GM23338 (cell line): ENCODE measurements at regions not wholly inside any gene's neighbourhood (a gene's known extent, or its start where the extent isn't known, plus 50 kb on each side); places are given as distances from the start of the nearest gene placed in this dataset.
"Not testable (repeated sequence)": the region's sequence is repeated elsewhere in the genome, so short reads cannot be mapped to it uniquely, and the experiment has no call there.

Experiments used
- ATAC-seq: fragments of 200-7000 bp; cut with Tn5 transposase; 3 replicates; pipeline ENCODE4 v1.9.1; 2020
- DNase-seq: peaks from one replicate; pipeline ENCODE4 v3.0.0-alpha.2; 2015; ENCODE audit warnings: low spot score
- H2AFZ ChIP-seq: fragments of 200-600 bp; sonication (generic); 2 replicates; pipeline ENCODE4 v1.8.0; 2016; ENCODE audit warnings: antibody characterized with exemption, mild to moderate bottlenecking, moderate library complexity
- H3F3A ChIP-seq: fragments of 200-600 bp; sonication (generic); replicated peaks from 2 replicates; pipeline ENCODE4 v1.8.0; 2017; ENCODE audit warnings: antibody characterized with exemption, mixed run types, low read depth
- H3K27ac ChIP-seq: fragments of 200-600 bp; sonication (generic); 2 replicates; pipeline ENCODE4 v1.6.1; 2016; ENCODE audit warnings: low read depth
- H3K27me3 ChIP-seq: fragments of 200-600 bp; sonication (generic); 2 replicates; pipeline ENCODE4 v1.8.0; 2016; ENCODE audit warnings: mild to moderate bottlenecking, mixed run types, moderate library complexity; ENCODE audit not compliant: insufficient read depth
- H3K36me3 ChIP-seq: fragments of 200-600 bp; sonication (generic); 2 replicates; pipeline ENCODE4 v1.8.0; 2016; ENCODE audit warnings: mild to moderate bottlenecking; ENCODE audit not compliant: insufficient read depth
- H3K4me1 ChIP-seq: fragments of 200-600 bp; sonication (generic); 2 replicates; pipeline ENCODE4 v1.8.0; 2016; ENCODE audit warnings: mild to moderate bottlenecking, moderate library complexity; ENCODE audit not compliant: insufficient read depth
- H3K4me2 ChIP-seq: fragments of 200-600 bp; sonication (generic); 2 replicates; pipeline ENCODE4 v1.7.1; 2017; ENCODE audit warnings: mixed run types
- H3K4me3 ChIP-seq: fragments of 200-600 bp; sonication (generic); 2 replicates; pipeline ENCODE4 v1.6.1; 2016; ENCODE audit warnings: mixed run types
- H3K79me2 ChIP-seq: fragments of 200-600 bp; sonication (generic); replicated peaks from 2 replicates; pipeline ENCODE4 v1.8.0; 2017; ENCODE audit warnings: mild to moderate bottlenecking; ENCODE audit not compliant: insufficient read depth
- H3K9me2 ChIP-seq: fragments of 200-600 bp; sonication (generic); 2 replicates; pipeline ENCODE4 v1.8.0; 2017; ENCODE audit not compliant: insufficient read depth
- H4K20me1 ChIP-seq: fragments of 200-600 bp; sonication (generic); replicated peaks from 2 replicates; pipeline ENCODE4 v1.8.0; 2017; ENCODE audit warnings: mild to moderate bottlenecking; ENCODE audit not compliant: insufficient read depth
- H3K27ac Mint-ChIP-seq: 2 replicates; pipeline ENCODE4 v1.8.0; 2020; ENCODE audit warnings: inconsistent platforms, mild to moderate bottlenecking, moderate library complexity, mixed read lengths
- H3K27me3 Mint-ChIP-seq: 3 replicates; pipeline ENCODE4 v1.8.0; 2022; ENCODE audit warnings: low read depth, mild to moderate bottlenecking, moderate library complexity, mixed read lengths, inconsistent platforms; ENCODE audit not compliant: insufficient read depth, poor library complexity
- H3K36me3 Mint-ChIP-seq: 3 replicates; pipeline ENCODE4 v1.8.0; 2021; ENCODE audit warnings: low read depth, mild to moderate bottlenecking, inconsistent platforms, moderate library complexity, mixed read lengths
- H3K4me1 Mint-ChIP-seq: 3 replicates; pipeline ENCODE4 v1.8.0; 2020; ENCODE audit warnings: mild to moderate bottlenecking, inconsistent platforms, mixed read lengths
- H3K4me3 Mint-ChIP-seq: 3 replicates; pipeline ENCODE4 v1.8.0; 2021; ENCODE audit warnings: moderate library complexity, mild to moderate bottlenecking, inconsistent platforms, mixed read lengths
- H3K9me3 Mint-ChIP-seq: 3 replicates; pipeline ENCODE4 v1.8.0; 2020; ENCODE audit warnings: moderate library complexity, mild to moderate bottlenecking, inconsistent platforms, mixed read lengths
- CREB1 ChIP-seq: fragments of 250-450 bp; sonication (Bioruptor Pico); IDR thresholded peaks from 2 replicates; pipeline ENCODE4 v1.5.0; 2020; ENCODE audit warnings: low read depth, mild to moderate bottlenecking, moderate library complexity
- EZH2phosphoT487 ChIP-seq: fragments of 200-600 bp; sonication (generic); IDR thresholded peaks from one replicate; pipeline ENCODE4 v1.8.1; 2018; ENCODE audit warnings: antibody characterized with exemption; ENCODE audit not compliant: unreplicated experiment
- JUNB ChIP-seq: IDR thresholded peaks from one replicate; pipeline ENCODE4 v1.6.1; 2016; ENCODE audit warnings: antibody characterized with exemption; ENCODE audit not compliant: unreplicated experiment
- NANOG ChIP-seq: IDR thresholded peaks from 2 replicates; pipeline ENCODE4 v1.6.1; 2016; ENCODE audit warnings: antibody characterized with exemption, borderline replicate concordance
- POLR2AphosphoS5 ChIP-seq: IDR thresholded peaks from 2 replicates; pipeline ENCODE4 v1.6.1; 2016; ENCODE audit warnings: antibody characterized with exemption, low read depth
- TF ChIP-seq, protein P1 (sequence below): IDR thresholded peaks from one replicate; pipeline ENCODE4 v1.6.1; 2018; ENCODE audit warnings: antibody characterized with exemption; ENCODE audit not compliant: unreplicated experiment
- TF ChIP-seq, protein P2 (sequence below), 2 experiments: fragments of 200-600 bp in 1 of 2; sonication (generic) in 1 of 2; conservative IDR thresholded peaks; 2 replicates each; pipeline versions ENCODE4 v1.5.1 to v1.6.1; 2016 to 2017; ENCODE audit warnings: antibody characterized with exemption in 2 of 2, low read depth in 2 of 2, mild to moderate bottlenecking in 2 of 2, moderate library complexity in 1 of 2

GRCh38 chrX:110520652-110521051, 162.0 kb downstream of the RTL9 start:
- not testable (repeated sequence) for H3K27ac Mint-ChIP-seq, H3K36me3 Mint-ChIP-seq, H3K4me2 ChIP-seq, H3K4me1 Mint-ChIP-seq, H3F3A ChIP-seq, DNase-seq, H3K9me2 ChIP-seq, H3K4me3 Mint-ChIP-seq, H3K4me1 ChIP-seq, H3K36me3 ChIP-seq, H4K20me1 ChIP-seq, H3K27ac ChIP-seq, H3K27me3 Mint-ChIP-seq, H3K9me3 Mint-ChIP-seq, H3K27me3 ChIP-seq, H3K4me3 ChIP-seq, H3K79me2 ChIP-seq
- H2AFZ ChIP-seq, result 0 out of 2 replicates have a peak overlapping the region, but pooled peaks have one; percentile 56
- peak; percentile 83 for ATAC-seq

- Mint-ChIP-seq H3K4me3 (no peak overlapping the region), H3K36me3 (no peaks in the 10 kb centered on the region), H3K27ac (no peak overlapping the region), H3K27me3 (peaks cover 1% of the 10 kb centered on the region), H3K4me1 (no peaks in the 10 kb centered on the region), H3K9me3 (no peaks in the 10 kb centered on the region; the same call in 2 of the 3 replicates)
- Histone ChIP-seq H3K4me3 (no peak overlapping the region), H3K4me1 (no peaks in the 10 kb centered on the region), H4K20me1 (no peaks in the 10 kb centered on the region), H3K9me2 (no peaks in the 10 kb centered on the region), H3K27me3 (no peaks in the 10 kb centered on the region), H3K4me2 (no peak overlapping the region), H3K79me2 (no peaks in the 10 kb centered on the region), H3F3A (no peaks in the 10 kb centered on the region), H3K27ac (no peak overlapping the region), H2AFZ (no peak overlapping the region), H3K36me3 (no peaks in the 10 kb centered on the region)
- no peak for ATAC-seq
- TF ChIP-seq JUNB, result no peak
- TF ChIP-seq, protein P1, sequence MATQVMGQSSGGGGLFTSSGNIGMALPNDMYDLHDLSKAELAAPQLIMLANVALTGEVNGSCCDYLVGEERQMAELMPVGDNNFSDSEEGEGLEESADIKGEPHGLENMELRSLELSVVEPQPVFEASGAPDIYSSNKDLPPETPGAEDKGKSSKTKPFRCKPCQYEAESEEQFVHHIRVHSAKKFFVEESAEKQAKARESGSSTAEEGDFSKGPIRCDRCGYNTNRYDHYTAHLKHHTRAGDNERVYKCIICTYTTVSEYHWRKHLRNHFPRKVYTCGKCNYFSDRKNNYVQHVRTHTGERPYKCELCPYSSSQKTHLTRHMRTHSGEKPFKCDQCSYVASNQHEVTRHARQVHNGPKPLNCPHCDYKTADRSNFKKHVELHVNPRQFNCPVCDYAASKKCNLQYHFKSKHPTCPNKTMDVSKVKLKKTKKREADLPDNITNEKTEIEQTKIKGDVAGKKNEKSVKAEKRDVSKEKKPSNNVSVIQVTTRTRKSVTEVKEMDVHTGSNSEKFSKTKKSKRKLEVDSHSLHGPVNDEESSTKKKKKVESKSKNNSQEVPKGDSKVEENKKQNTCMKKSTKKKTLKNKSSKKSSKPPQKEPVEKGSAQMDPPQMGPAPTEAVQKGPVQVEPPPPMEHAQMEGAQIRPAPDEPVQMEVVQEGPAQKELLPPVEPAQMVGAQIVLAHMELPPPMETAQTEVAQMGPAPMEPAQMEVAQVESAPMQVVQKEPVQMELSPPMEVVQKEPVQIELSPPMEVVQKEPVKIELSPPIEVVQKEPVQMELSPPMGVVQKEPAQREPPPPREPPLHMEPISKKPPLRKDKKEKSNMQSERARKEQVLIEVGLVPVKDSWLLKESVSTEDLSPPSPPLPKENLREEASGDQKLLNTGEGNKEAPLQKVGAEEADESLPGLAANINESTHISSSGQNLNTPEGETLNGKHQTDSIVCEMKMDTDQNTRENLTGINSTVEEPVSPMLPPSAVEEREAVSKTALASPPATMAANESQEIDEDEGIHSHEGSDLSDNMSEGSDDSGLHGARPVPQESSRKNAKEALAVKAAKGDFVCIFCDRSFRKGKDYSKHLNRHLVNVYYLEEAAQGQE, result no peak
- TF ChIP-seq, protein P2, sequence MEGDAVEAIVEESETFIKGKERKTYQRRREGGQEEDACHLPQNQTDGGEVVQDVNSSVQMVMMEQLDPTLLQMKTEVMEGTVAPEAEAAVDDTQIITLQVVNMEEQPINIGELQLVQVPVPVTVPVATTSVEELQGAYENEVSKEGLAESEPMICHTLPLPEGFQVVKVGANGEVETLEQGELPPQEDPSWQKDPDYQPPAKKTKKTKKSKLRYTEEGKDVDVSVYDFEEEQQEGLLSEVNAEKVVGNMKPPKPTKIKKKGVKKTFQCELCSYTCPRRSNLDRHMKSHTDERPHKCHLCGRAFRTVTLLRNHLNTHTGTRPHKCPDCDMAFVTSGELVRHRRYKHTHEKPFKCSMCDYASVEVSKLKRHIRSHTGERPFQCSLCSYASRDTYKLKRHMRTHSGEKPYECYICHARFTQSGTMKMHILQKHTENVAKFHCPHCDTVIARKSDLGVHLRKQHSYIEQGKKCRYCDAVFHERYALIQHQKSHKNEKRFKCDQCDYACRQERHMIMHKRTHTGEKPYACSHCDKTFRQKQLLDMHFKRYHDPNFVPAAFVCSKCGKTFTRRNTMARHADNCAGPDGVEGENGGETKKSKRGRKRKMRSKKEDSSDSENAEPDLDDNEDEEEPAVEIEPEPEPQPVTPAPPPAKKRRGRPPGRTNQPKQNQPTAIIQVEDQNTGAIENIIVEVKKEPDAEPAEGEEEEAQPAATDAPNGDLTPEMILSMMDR (conservative IDR thresholded peaks at IDR 0.05; ENCODE audit: low read depth in 2 of 2), result no peak
- TF ChIP-seq CREB1, result no peak
- no peak for DNase-seq
Measured at GRCh38 chrX:110531873-110532580, 173.4 kb downstream of the RTL9 start.

GRCh38 chrX:110532581-110532931, 173.9 kb downstream of the RTL9 start:
- no peaks in the 10 kb centered on the region for H4K20me1 ChIP-seq
- no peak overlapping the region for H3K4me3 ChIP-seq
- no peak overlapping the region for H3K27ac ChIP-seq
- no peaks in the 10 kb centered on the region for H3F3A ChIP-seq
- Mint-ChIP-seq H3K4me1 (no peaks in the 10 kb centered on the region), H3K27me3 (peaks cover 1% of the 10 kb centered on the region), H3K27ac (no peak overlapping the region), H3K36me3 (no peaks in the 10 kb centered on the region), H3K9me3 (no peaks in the 10 kb centered on the region; the same call in 2 of the 3 replicates), H3K4me3 (no peak overlapping the region)
- no peaks in the 10 kb centered on the region for H3K36me3 ChIP-seq
- no peak overlapping the region for H2AFZ ChIP-seq
- DNase-seq (no peak), ATAC-seq (no peak)
- H3K27me3 ChIP-seq, result no peaks in the 10 kb centered on the region
- H3K4me2 ChIP-seq, result no peak overlapping the region
- no peaks in the 10 kb centered on the region for H3K4me1 ChIP-seq
- H3K9me2 ChIP-seq, result no peaks in the 10 kb centered on the region
- H3K79me2 ChIP-seq, result no peaks in the 10 kb centered on the region
- no peak for TF ChIP-seq EZH2phosphoT487
- no peak for TF ChIP-seq NANOG
- no peak for TF ChIP-seq POLR2AphosphoS5
